ENCODE measurements at regions not wholly inside any gene's neighbourhood (a gene's known extent, or its start where the extent isn't known, plus 50 kb on each side); places are given as distances from the start of the nearest gene placed in this dataset.

GRCh38 chr11:128066399-128066798 lies 521.0 kb downstream of the ETS1 start:
- Histone ChIP-seq H3K27ac (ENCODE audit: insufficient read depth, low read length) (no peak overlapping the region), H2AK9ac (replicated peaks; ENCODE audit: low read depth, low read length, poor library complexity) (no peak overlapping the region), H3K27me3 (ENCODE audit: control insufficient read depth, insufficient read depth, low read length) (peaks cover 3% of the 10 kb centered on the region), H3K9me1 (ENCODE audit: insufficient read depth, low read length) (no peaks in the 10 kb centered on the region), H4K91ac (ENCODE audit: insufficient read depth, low read depth, low read length) (no peak overlapping the region), H3K14ac (replicated peaks; ENCODE audit: low read depth, low read length) (no peak overlapping the region), H2AFZ (replicated peaks; ENCODE audit: low read length, poor library complexity) (no peak overlapping the region), H2AK5ac (ENCODE audit: low read depth, low read length) (no peak overlapping the region), H2BK120ac (ENCODE audit: low read depth, low read length) (no peak overlapping the region), H4K20me1 (ENCODE audit: insufficient read depth, low read length) (no peaks in the 10 kb centered on the region), H3K4me3 (ENCODE audit: insufficient read depth, low read depth, low read length) (no peak overlapping the region), H4K8ac (ENCODE audit: low read depth in 2 of 2, low read length in 2 of 2) (no peak overlapping the region), H3K36me3 (ENCODE audit: control insufficient read depth, insufficient read depth, low read length) (no peaks in the 10 kb centered on the region), H3K9me3 (ENCODE audit: control insufficient read depth, insufficient read depth, low read length) (no peaks in the 10 kb centered on the region), H3K9ac (ENCODE audit: low read depth, low read length) (no peak overlapping the region), H3K4ac (ENCODE audit: low read depth, low read length) (no peak overlapping the region), H2BK5ac (ENCODE audit: low read depth, low read length, poor library complexity, severe bottlenecking) (no peak overlapping the region), H2BK20ac (ENCODE audit: low read depth, low read length) (no peak overlapping the region), H3K23ac (ENCODE audit: low read depth, low read length) (no peak overlapping the region), H3K18ac (ENCODE audit: low read depth, low read length) (no peak overlapping the region), H3K4me2 (ENCODE audit: low read depth, low read length) (no peak overlapping the region), H3K79me1 (ENCODE audit: low read depth in 1 of 2, low read length in 2 of 2) (no peaks in the 10 kb centered on the region), H3K4me1 (ENCODE audit: control insufficient read depth, insufficient read depth, low read length) (peaks cover under 1% of the 10 kb centered on the region), H2BK15ac (ENCODE audit: low read depth, low read length) (no peak overlapping the region), H4K5ac (ENCODE audit: low read depth, low read length) (no peak overlapping the region), H3K56ac (ENCODE audit: extremely low read depth, insufficient read depth, low read length) (no peak overlapping the region)
- ChIA-PET POLR2A (ENCODE audit: unreplicated experiment) (no interaction called here), CTCF (no interaction called here)
- no TSS peak for BruUV-seq (replicated peaks)
- dilution Hi-C loops (cut with HindIII; ENCODE audit: low sequenced_read_pairs, unreplicated experiment) (no loop called here), in situ Hi-C loops (cut with MboI; ENCODE audit: low sequenced_read_pairs) (no loop called here), intact Hi-C loops (cut with micrococcal nuclease) (no loop called here)
- no peak for DNase-seq
- ATAC-seq (ENCODE audit: low read depth) = no peak
- no CpG with 5 or more reads among the region's 1 CpG for WGBS, 2 experiments (ENCODE audit: extremely low coverage in 2 of 2, insufficient read length in 1 of 2)
- TF ChIP-seq BHLHE40 (IDR thresholded peaks at IDR 0.05; ENCODE audit: low read depth, low read length) (no peak), USF2 (IDR thresholded peaks at IDR 0.05; ENCODE audit: low read depth, low read length) (no peak), RFX5 (IDR thresholded peaks at IDR 0.05; ENCODE audit: low read depth, low read length) (no peak), NFE2L2 (IDR thresholded peaks at IDR 0.05; ENCODE audit: low read depth, low read length) (no peak), RAD21 (IDR thresholded peaks at IDR 0.05; ENCODE audit: low read length) (no peak), CHD1 (IDR thresholded peaks at IDR 0.05; ENCODE audit: low read depth, low read length) (no peak), MXI1 (IDR thresholded peaks at IDR 0.05; ENCODE audit: borderline replicate concordance, low read depth, low read length) (no peak), SMC3 (IDR thresholded peaks at IDR 0.05; ENCODE audit: low read depth, low read length) (no peak), ELK1 (IDR thresholded peaks at IDR 0.05; ENCODE audit: borderline replicate concordance, low read depth, low read length) (no peak), MAFK (IDR thresholded peaks at IDR 0.05; ENCODE audit: low read depth, low read length) (no peak), RCOR1 (IDR thresholded peaks at IDR 0.05; ENCODE audit: insufficient replicate concordance, low read length) (no peak), CTCF (conservative IDR thresholded peaks at IDR 0.05; ENCODE audit: low read depth, low read length) (no peak), POLR2A (IDR thresholded peaks at IDR 0.05; ENCODE audit: low read depth, low read length) (no peak)
